ENCODE measurements at regions not wholly inside any gene's neighbourhood (a gene's known extent, or its start where the extent isn't known, plus 50 kb on each side); places are given as distances from the start of the nearest gene placed in this dataset.

GRCh38 chr7:109868215-109868860 is 1222.6 kb upstream of the LRRN3 start:
- TF ChIP-seq CTCF (IDR thresholded peaks at IDR 0.05) (no peak), POLR2A (IDR thresholded peaks at IDR 0.05) (no peak)

All from body of pancreas (tissue), 4 donors.